GM23248 (cell line): ENCODE measurements at regions not wholly inside any gene's neighbourhood (a gene's known extent, or its start where the extent isn't known, plus 50 kb on each side); places are given as distances from the start of the nearest gene placed in this dataset.
"Not testable (repeated sequence)": the region's sequence is repeated elsewhere in the genome, so short reads cannot be mapped to it uniquely, and the experiment has no call there.

Experiments used
- DNase-seq: peaks from one replicate; pipeline ENCODE4 v3.0.0-alpha.2; 2015
- H2AFZ ChIP-seq: fragments of 200-600 bp; sonication (generic); 2 replicates; pipeline ENCODE4 v1.6.1; 2016; ENCODE audit warnings: antibody characterized with exemption
- H3F3A ChIP-seq: fragments of 200-600 bp; sonication (generic); 2 replicates; pipeline ENCODE4 v1.6.1; 2016; ENCODE audit warnings: mild to moderate bottlenecking, antibody characterized with exemption, mixed run types; ENCODE audit not compliant: insufficient read depth
- H3K27ac ChIP-seq: fragments of 200-600 bp; sonication (generic); 2 replicates; pipeline ENCODE4 v1.5.1; 2016; ENCODE audit warnings: mild to moderate bottlenecking
- H3K27me3 ChIP-seq: fragments of 200-600 bp; sonication (generic); replicated peaks from 2 replicates; pipeline ENCODE4 v1.6.1; 2016; ENCODE audit warnings: mild to moderate bottlenecking; ENCODE audit not compliant: insufficient read depth
- H3K36me3 ChIP-seq: fragments of 200-600 bp; sonication (generic); 2 replicates; pipeline ENCODE4 v1.6.1; 2016; ENCODE audit warnings: low read depth, mild to moderate bottlenecking
- H3K4me1 ChIP-seq: fragments of 200-600 bp; sonication (generic); 2 replicates; pipeline ENCODE4 v1.6.1; 2016; ENCODE audit warnings: mild to moderate bottlenecking; ENCODE audit not compliant: insufficient read depth
- H3K4me2 ChIP-seq: fragments of 200-600 bp; sonication (generic); one replicate; pipeline ENCODE4 v1.6.1; 2016; ENCODE audit warnings: mild to moderate bottlenecking; ENCODE audit not compliant: unreplicated experiment
- H3K4me3 ChIP-seq: fragments of 200-600 bp; sonication (generic); 2 replicates; pipeline ENCODE4 v1.5.1; 2016; ENCODE audit warnings: mild to moderate bottlenecking
- H3K79me2 ChIP-seq: fragments of 200-600 bp; sonication (generic); 2 replicates; pipeline ENCODE4 v1.6.1; 2016; ENCODE audit warnings: mild to moderate bottlenecking; ENCODE audit not compliant: insufficient read depth
- H3K9ac ChIP-seq: fragments of 200-600 bp; sonication (generic); 2 replicates; pipeline ENCODE4 v1.6.1; 2016; ENCODE audit warnings: mild to moderate bottlenecking
- H3K9me2 ChIP-seq: fragments of 200-600 bp; sonication (generic); 2 replicates; pipeline ENCODE4 v1.6.1; 2016; ENCODE audit warnings: mixed run types, mild to moderate bottlenecking, moderate library complexity; ENCODE audit not compliant: insufficient read depth
- H3K9me3 ChIP-seq: fragments of 200-600 bp; sonication (generic); one replicate; pipeline ENCODE4 v1.6.1; 2017; ENCODE audit warnings: low read depth
- H4K20me1 ChIP-seq: fragments of 200-600 bp; sonication (generic); 2 replicates; pipeline ENCODE4 v1.6.0; 2016; ENCODE audit not compliant: insufficient read depth
- EZH2 ChIP-seq: fragments of 200-600 bp; sonication (generic); IDR thresholded peaks from 2 replicates; pipeline ENCODE4 v1.6.1; 2018; ENCODE audit warnings: antibody characterized with exemption, mild to moderate bottlenecking; ENCODE audit not compliant: insufficient read depth, poor library complexity, severe bottlenecking
- EZH2phosphoT487 ChIP-seq: fragments of 200-600 bp; sonication (generic); IDR thresholded peaks from 2 replicates; pipeline ENCODE4 v1.6.1; 2018; ENCODE audit warnings: antibody characterized with exemption, moderate library complexity, mild to moderate bottlenecking, low read depth; ENCODE audit not compliant: insufficient read depth
- WGBS, 2 experiments: methylation state at CpG; one replicate each; pipeline ENCODE4 v1.1.6; 2015 to 2017; ENCODE audit warnings: low lambda C conversion rate in 2 of 2, low coverage in 1 of 2; ENCODE audit errors: missing lambda C conversion rate in 2 of 2; 5-methylcytosine and 5-hydroxymethylcytosine counted together
- in situ Hi-C: fragments of 300-500 bp; cut with MboI; formaldehyde crosslinking; loops from 2 replicates; pipeline ENCODE4 v1.15.0; 2020

DNA sequence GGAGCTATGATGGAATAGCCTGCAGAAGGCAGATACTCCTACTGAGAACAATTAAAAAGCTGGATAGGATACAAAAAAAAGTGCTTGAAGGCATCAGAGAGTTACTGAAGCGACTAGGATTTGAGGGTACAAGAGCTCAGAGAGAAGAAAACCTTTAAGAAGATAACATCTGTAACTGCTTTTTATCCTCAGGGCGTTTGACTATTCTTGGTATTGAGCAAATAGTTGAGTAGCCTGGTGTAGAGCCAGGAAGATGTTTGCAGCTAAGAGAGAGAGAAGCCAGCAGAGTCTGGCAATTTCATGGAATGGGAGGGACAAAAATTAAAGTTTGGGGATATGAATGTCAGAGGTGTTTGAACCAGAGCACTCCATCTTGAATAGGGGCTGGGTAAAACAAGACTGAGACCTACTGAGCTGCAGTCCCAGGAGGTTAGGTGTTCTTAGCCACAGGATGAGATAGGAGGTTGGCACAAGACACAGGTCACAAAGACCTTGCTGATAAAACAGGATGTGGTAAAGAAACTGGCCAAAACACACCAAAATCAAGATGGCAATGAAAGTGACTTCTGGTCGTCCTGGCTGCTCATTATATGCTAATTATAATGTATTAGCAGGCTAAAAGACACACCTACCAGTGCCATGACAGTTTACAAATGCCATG lies 428.8 kb downstream of the SH2D4B start:
- no peak overlapping the region for H3K4me3 ChIP-seq
- DNase-seq, result no peak
- H3K79me2 ChIP-seq, result no peaks in the 10 kb centered on the region
- in situ Hi-C loops, result no loop called here
- H3K4me1 ChIP-seq, result no peaks in the 10 kb centered on the region
- H3K27me3 ChIP-seq, result no peaks in the 10 kb centered on the region
- no peaks in the 10 kb centered on the region for H3F3A ChIP-seq
- no peak overlapping the region for H3K9ac ChIP-seq
- H3K9me2 ChIP-seq, result no peaks in the 10 kb centered on the region
- TF ChIP-seq EZH2 (no peak), EZH2phosphoT487 (no peak)
- H2AFZ ChIP-seq, result no peak overlapping the region
- no peak overlapping the region for H3K4me2 ChIP-seq
- 0 to 4% methylated on average over 3 of the region's 3 CpGs for WGBS, 2 experiments
- H3K27ac ChIP-seq, result no peak overlapping the region
- no peaks in the 10 kb centered on the region for H4K20me1 ChIP-seq
- H3K36me3 ChIP-seq, result no peaks in the 10 kb centered on the region
- H3K9me3 ChIP-seq, result no peaks in the 10 kb centered on the region

DNA sequence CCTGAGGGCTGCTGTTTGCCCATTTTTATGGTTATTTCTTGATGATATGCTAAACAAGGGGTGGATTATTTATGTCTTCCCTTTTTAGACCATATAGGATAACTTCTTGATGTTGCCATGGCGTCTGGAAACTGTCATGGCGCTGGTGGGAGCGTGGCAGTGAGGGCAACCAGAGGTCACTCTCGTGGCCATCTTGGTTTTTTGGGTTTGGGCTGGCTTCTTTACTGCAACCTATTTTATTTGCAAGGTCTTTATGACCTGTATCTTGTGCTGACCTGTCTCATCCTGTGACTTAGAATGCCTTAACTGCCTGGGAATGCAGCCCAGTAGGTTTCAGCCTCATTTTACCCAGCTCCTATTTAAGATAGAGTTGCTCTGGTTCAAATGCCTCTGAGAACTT lies 429.7 kb downstream of the SH2D4B start:
- H3K9me2 ChIP-seq, H3K9me3 ChIP-seq, H4K20me1 ChIP-seq, H3F3A ChIP-seq, H3K36me3 ChIP-seq, H2AFZ ChIP-seq, H3K4me1 ChIP-seq, H3K79me2 ChIP-seq, H3K27ac ChIP-seq, DNase-seq, H3K4me2 ChIP-seq, in situ Hi-C loops, H3K4me3 ChIP-seq, H3K9ac ChIP-seq, H3K27me3 ChIP-seq: not testable (repeated sequence)
- WGBS, 2 experiments, result 16 to 21% methylated on average over 4 of the region's 4 CpGs

DNA sequence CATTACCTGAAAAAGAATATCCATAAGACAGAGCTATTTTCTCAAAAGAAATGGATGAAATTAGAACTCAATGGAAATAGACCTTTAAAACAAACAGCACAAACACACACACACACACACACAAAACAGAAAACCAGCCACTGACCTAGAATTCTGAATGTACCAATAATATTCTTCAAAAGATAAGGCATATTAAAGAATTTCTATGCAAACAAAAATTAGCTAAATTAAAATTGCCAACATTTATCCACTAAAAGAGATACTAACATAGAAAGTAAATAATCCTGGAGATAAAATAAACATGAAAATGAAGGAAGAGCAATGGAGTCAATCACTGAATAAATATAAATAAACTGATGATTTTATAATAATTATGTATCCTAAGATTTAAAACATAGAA lies 431.2 kb downstream of the SH2D4B start:
- H3K27me3 ChIP-seq, result no peaks in the 10 kb centered on the region
- H3K79me2 ChIP-seq, result no peaks in the 10 kb centered on the region
- H3K4me1 ChIP-seq, result no peaks in the 10 kb centered on the region
- no peak overlapping the region for H3K27ac ChIP-seq
- TF ChIP-seq EZH2 (no peak), EZH2phosphoT487 (no peak)
- no peaks in the 10 kb centered on the region for H3K9me2 ChIP-seq
- H3K9ac ChIP-seq, result no peak overlapping the region
- no peaks in the 10 kb centered on the region for H4K20me1 ChIP-seq
- H3K4me3 ChIP-seq, result no peak overlapping the region
- no peaks in the 10 kb centered on the region for H3F3A ChIP-seq
- H3K4me2 ChIP-seq, result no peak overlapping the region
- H3K36me3 ChIP-seq, result no peaks in the 10 kb centered on the region
- H2AFZ ChIP-seq, result no peak overlapping the region
- in situ Hi-C loops, result no loop called here
- no peak for DNase-seq
- H3K9me3 ChIP-seq, result no peaks in the 10 kb centered on the region

DNA sequence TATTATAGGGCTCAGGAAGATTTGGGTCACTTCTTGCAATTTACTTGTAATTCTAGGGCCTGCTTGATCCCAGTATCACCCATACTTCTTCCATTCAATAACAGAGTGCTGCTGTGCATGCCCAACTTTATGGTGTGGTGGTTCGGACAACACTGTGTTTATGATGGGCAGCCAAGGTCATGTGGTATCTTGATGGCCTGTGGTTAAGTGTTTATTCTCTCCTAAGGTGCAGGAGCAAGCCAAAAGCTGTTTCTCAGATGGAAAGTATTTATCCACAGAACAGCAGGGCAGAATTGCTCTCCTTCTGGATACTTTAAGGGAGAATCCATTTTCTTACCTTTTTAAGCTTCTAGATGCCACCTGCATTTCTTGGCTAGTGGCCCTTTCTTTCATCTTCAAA lies 433.8 kb downstream of the SH2D4B start:
- DNase-seq, result no peak
- no peaks in the 10 kb centered on the region for H3K9me3 ChIP-seq
- H3K27ac ChIP-seq, result no peak overlapping the region
- no peak overlapping the region for H3K9ac ChIP-seq
- in situ Hi-C loops, result no loop called here
- H3K4me1 ChIP-seq, result no peaks in the 10 kb centered on the region
- H4K20me1 ChIP-seq, result no peaks in the 10 kb centered on the region
- no peak overlapping the region for H3K4me3 ChIP-seq
- H3F3A ChIP-seq, result no peaks in the 10 kb centered on the region
- H2AFZ ChIP-seq, result no peak overlapping the region
- H3K9me2 ChIP-seq, result no peaks in the 10 kb centered on the region
- no peaks in the 10 kb centered on the region for H3K36me3 ChIP-seq
- no peaks in the 10 kb centered on the region for H3K79me2 ChIP-seq
- H3K27me3 ChIP-seq, result no peaks in the 10 kb centered on the region
- 0 to 7% methylated on average over 1 of the region's 1 CpG for WGBS, 2 experiments
- H3K4me2 ChIP-seq, result no peak overlapping the region
- TF ChIP-seq EZH2phosphoT487 (no peak), EZH2 (no peak)

DNA sequence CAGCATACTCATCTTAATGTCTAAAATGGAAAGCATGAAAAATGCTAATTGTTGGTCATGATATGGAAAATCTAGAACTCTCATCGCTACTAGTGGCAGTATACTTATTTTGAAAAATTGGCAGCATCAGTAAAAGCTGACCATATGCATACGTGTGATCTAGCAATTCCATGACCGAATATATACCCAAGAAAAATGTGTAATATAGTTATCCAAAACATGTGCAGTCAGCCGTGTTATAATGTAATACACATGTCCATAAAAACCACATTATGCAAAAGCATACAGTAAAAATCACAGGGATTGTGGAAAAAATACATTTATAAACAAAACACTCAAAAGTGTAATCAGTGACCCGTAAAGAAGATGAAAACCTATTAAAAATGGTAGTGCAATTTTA lies 439.0 kb downstream of the SH2D4B start:
- Histone ChIP-seq H2AFZ (no peak overlapping the region), H3K4me1 (no peaks in the 10 kb centered on the region), H4K20me1 (no peaks in the 10 kb centered on the region), H3K4me3 (no peak overlapping the region), H3K36me3 (no peaks in the 10 kb centered on the region), H3K9ac (no peak overlapping the region), H3K9me3 (no peaks in the 10 kb centered on the region), H3F3A (no peaks in the 10 kb centered on the region), H3K9me2 (no peaks in the 10 kb centered on the region), H3K27ac (no peak overlapping the region), H3K79me2 (no peaks in the 10 kb centered on the region), H3K27me3 (no peaks in the 10 kb centered on the region), H3K4me2 (no peak overlapping the region)
- TF ChIP-seq EZH2 (no peak), EZH2phosphoT487 (no peak)
- in situ Hi-C loops, result no loop called here
- 1 to 3% methylated on average over 5 of the region's 5 CpGs for WGBS, 2 experiments
- no peak for DNase-seq
